ENCODE measurements at regions not wholly inside any gene's neighbourhood (a gene's known extent, or its start where the extent isn't known, plus 50 kb on each side); places are given as distances from the start of the nearest gene placed in this dataset.

DNA sequence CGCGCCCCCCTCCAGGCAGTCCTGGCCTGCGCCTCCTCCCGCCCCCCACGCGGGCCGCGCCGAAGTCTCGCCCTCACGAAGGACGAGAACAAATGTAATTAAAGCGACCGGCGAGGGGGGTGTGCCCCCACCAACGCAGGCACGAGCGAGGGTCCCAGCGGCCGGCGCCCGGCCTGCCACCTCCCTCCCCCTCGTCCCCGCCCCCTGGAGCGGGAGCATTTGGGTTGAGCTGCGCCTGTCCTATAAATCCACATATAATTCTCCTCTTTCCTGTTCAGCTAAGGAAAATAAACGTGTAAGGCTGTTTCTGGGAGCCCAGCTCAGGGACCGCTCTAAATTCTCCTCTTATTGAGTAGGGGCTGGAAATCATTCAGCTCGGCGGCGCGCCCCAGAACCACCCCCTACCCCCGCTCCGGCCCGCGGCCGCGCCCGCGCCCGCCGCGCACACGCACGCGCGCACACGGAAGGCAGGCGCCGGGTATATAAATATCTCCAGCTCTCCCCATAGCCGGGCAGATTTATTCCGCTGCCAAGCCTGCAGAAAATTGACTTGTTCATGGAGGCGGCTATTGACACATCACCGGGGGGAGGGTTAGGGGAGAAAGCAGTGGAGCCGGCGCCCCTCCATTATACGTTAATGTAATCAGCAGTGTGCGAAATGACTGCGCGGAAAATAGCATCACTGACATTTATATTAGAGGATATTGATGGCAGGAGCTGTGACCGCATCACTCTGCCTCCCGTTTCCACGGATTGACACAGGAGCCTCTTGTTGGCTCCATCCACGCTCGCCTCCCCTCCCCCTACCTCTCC, 61.6 kb upstream of the BTRC start:
- H3K9me3 ChIP-seq, result no peaks in the 10 kb centered on the region
- H3K27ac ChIP-seq, result no peak overlapping the region
- intact Hi-C loops (cut with DNase I), result no loop called here
- DNase-seq, result peak; percentile 6 to 14
- H3K36me3 ChIP-seq, result no peaks in the 10 kb centered on the region
- TF ChIP-seq POLR2A (IDR thresholded peaks at IDR 0.05), result no peak
- WGBS, 2 donors, result 1 to 2% methylated on average over 59 to 60 of the region's 65 CpGs
- peaks cover 6 to 18% of the 10 kb centered on the region in 2 donors for H3K4me1 ChIP-seq
- peaks cover 5% of the 10 kb centered on the region for H3K27me3 ChIP-seq
- H3K4me3 ChIP-seq (replicated peaks in 1 of 3), result peak overlapping the region; percentile 2 to 53 (median 46)

DNA sequence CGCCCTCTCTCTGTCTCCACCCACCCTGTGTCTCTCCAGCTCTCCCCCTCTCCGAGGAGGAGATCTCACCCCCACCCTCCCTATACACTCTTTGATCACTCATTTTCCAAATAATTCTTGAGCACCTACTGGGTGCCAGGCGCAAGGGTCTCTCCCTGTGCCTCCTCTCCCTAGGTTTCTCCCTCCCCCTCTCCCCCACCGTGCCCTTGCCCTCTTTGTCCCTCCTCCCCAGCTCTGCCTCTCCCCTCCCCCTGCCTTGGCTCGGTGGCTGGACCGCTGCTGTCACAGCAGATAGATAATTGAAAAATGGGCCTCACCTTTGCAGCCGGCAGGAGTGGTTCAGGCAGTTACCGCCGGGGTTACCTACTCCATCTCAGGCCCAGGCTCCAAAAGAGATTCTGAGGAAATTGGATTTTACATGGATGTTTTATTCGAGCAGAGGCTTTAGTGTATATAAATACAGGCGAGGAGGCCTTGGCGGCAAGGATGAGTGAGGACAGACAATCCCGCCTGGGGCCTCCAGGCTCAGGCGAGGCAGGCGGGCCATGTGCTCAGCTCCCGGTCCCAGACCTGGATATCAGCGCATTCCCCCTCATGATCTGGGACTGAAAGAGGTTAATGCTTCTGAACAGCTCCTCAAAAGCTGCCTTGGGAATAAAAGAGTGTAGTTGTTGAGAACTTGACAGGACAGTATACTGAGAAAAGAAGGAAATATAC, 60.8 kb upstream of the BTRC start:
- WGBS, 2 donors, result 40 to 42% methylated on average over 17 of the region's 17 CpGs
- Histone ChIP-seq H3K27me3 (peaks cover 5% of the 10 kb centered on the region), H3K9me3 (no peaks in the 10 kb centered on the region), H3K27ac (no peak overlapping the region), H3K4me1 (peaks cover 6 to 18% of the 10 kb centered on the region in 2 donors), H3K4me3 (replicated peaks in 1 of 3) (no peak overlapping the region), H3K36me3 (no peaks in the 10 kb centered on the region)
- TF ChIP-seq, protein P1, sequence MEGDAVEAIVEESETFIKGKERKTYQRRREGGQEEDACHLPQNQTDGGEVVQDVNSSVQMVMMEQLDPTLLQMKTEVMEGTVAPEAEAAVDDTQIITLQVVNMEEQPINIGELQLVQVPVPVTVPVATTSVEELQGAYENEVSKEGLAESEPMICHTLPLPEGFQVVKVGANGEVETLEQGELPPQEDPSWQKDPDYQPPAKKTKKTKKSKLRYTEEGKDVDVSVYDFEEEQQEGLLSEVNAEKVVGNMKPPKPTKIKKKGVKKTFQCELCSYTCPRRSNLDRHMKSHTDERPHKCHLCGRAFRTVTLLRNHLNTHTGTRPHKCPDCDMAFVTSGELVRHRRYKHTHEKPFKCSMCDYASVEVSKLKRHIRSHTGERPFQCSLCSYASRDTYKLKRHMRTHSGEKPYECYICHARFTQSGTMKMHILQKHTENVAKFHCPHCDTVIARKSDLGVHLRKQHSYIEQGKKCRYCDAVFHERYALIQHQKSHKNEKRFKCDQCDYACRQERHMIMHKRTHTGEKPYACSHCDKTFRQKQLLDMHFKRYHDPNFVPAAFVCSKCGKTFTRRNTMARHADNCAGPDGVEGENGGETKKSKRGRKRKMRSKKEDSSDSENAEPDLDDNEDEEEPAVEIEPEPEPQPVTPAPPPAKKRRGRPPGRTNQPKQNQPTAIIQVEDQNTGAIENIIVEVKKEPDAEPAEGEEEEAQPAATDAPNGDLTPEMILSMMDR (IDR thresholded peaks at IDR 0.05), result no peak
- no peak for TF ChIP-seq POLR2A (IDR thresholded peaks at IDR 0.05)
- intact Hi-C loops (cut with DNase I), result no loop called here
- no peak for DNase-seq

DNA sequence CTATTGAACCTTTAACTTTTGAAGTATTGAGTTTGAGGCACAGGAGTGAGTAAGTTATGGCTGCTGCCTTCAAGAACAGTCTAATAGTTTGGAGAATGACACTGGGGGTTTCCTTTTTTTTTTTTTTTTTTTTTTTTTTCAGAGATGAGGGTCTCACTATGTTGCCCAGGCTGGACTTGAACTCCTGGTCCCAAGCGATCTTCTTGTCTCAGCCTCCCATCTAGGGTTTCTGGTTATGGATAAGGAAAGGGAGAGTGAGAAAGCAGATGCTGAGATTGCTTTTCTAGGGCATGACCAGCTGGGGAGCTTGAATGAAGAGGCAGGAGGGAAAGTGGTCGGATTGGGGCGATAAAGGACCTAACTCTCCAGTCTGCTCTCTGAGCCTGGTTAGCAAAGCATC, 59.9 kb upstream of the BTRC start:
- no peaks in the 10 kb centered on the region for H3K36me3 ChIP-seq
- no peak overlapping the region for H3K27ac ChIP-seq
- H3K9me3 ChIP-seq, result no peaks in the 10 kb centered on the region
- H3K4me3 ChIP-seq (replicated peaks in 1 of 3), result no peak overlapping the region
- 76 to 94% methylated on average over 3 of the region's 3 CpGs for WGBS, 2 donors
- intact Hi-C loops (cut with DNase I), result no loop called here
- no peak for DNase-seq
- H3K27me3 ChIP-seq, result peaks cover 5% of the 10 kb centered on the region
- peaks cover 6 to 18% of the 10 kb centered on the region in 2 donors for H3K4me1 ChIP-seq
- TF ChIP-seq POLR2A (IDR thresholded peaks at IDR 0.05), result no peak
- TF ChIP-seq, protein P1 (IDR thresholded peaks at IDR 0.05), result no peak

DNA sequence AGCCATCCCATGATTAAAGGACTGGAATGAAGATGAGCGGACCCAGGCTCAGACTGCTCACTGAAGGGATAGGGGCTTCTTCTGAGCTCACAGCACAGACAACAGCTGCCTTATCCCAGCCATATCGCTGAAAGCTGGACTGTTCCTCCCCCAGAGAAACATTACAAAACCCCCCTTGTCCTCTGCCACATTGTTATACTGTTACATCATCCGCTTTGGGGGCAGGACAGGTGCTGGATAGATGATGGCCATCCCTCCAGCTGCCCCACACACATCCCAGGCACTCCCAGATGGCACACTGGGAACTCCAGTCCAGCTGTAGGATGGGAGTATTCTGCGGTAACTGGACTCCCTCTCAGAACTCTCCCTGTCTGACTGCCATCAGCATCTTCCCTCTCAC, 58.7 kb upstream of the BTRC start:
- Histone ChIP-seq H3K27me3 (peaks cover 5% of the 10 kb centered on the region), H3K4me1 (peaks cover 6 to 18% of the 10 kb centered on the region in 2 donors), H3K4me3 (replicated peaks in 1 of 3) (no peak overlapping the region), H3K9me3 (no peaks in the 10 kb centered on the region), H3K27ac (no peak overlapping the region), H3K36me3 (no peaks in the 10 kb centered on the region)
- WGBS, 2 donors, result 76 to 87% methylated on average over 4 of the region's 4 CpGs
- intact Hi-C loops (cut with DNase I), result no loop called here
- TF ChIP-seq, protein P1 (IDR thresholded peaks at IDR 0.05), result no peak
- TF ChIP-seq POLR2A (IDR thresholded peaks at IDR 0.05), result no peak
- DNase-seq, result no peak

DNA sequence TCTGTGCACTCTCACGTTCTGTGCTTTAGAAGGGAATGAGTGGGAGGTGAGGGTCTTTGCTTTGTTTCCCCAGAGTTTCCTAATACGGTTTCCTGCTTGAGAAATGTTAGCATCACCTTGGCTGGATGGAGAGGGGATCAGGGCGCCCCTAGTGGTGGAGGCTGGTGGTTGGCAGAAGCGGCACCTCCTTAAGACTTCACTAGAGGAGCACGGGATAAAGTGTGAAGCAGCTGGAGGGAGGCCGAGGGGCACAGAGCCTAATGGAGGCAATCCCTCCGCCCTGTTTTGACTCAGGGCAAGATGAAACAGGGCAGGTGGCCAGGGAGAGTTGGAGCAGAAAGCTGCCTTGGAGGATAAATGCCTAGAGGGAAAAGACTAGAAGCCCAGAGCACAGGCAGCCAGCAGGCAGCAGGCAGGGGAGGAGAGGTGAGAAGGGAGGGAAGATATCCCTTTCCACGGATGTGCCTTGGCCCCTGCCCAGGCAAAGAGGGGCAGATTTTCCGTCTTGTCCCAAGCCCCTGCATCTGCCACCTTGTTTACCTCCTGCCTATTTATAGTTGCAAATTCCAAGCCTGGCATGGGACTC, 56.0 kb upstream of the BTRC start:
- intact Hi-C loops (cut with DNase I), result no loop called here
- Histone ChIP-seq H3K9me3 (no peaks in the 10 kb centered on the region), H3K4me3 (replicated peaks in 1 of 3) (no peak overlapping the region), H3K36me3 (no peaks in the 10 kb centered on the region), H3K27me3 (no peaks in the 10 kb centered on the region), H3K27ac (no peak overlapping the region), H3K4me1 (peaks cover 0 to under 1% of the 10 kb centered on the region in 2 donors)
- WGBS, 2 donors, result 2 to 3% methylated on average over 8 to 9 of the region's 9 CpGs
- no peak for TF ChIP-seq POLR2A (IDR thresholded peaks at IDR 0.05)
- TF ChIP-seq, protein P1 (IDR thresholded peaks at IDR 0.05), result peak; percentile 59 to 90 (median 70)
- peak; percentile 57 to 64 for DNase-seq

Measured in thyroid gland (tissue), 4 donors.